GM18499 (cell line): ENCODE measurements at regions not wholly inside any gene's neighbourhood (a gene's known extent, or its start where the extent isn't known, plus 50 kb on each side); places are given as distances from the start of the nearest gene placed in this dataset.
"Not testable (repeated sequence)": the region's sequence is repeated elsewhere in the genome, so short reads cannot be mapped to it uniquely, and the experiment has no call there.

Experiments used
- ATAC-seq: cut with Tn5 transposase; IDR thresholded peaks from one replicate; pipeline ENCODE4 v1.9.1; 2021; ENCODE audit warnings: moderate number of reproducible peaks; ENCODE audit not compliant: insufficient read depth, unreplicated experiment

DNA sequence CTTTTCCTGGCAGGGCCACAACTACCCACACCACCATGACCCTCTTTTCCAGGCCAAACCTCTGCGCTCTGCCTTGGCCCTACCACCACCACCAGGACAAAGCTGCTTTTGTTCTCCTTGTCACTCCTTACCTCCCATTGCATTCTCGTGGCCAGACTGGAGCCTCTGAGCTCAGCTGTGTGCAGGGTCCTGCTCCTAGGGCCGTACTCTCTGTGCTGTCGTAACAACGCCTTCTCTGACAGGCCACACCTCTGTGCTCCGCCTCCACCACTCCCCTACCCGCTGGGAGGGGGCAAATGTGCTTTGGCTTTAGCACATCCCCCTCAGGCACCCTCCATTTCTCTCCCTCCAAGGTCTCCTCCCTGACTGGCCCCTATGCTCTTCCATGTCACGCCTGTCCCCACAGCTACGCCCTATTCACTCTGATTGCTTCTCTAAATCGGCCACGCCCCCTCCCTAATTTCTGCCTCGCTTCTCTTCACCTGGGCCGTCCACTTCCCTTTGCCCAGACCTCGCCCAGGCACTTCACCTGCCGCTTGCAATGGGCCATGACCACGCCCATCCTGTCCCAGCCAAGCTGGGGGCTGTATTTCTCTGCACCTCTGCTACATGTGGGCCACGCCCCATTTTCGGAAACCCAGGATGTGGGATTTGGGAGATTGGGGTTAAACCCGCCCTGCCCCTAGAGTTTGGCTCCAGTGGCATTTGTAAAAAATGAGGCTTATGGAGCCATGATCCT lies 472.3 kb downstream of the KLF12 start:
- ATAC-seq, result no peak

DNA sequence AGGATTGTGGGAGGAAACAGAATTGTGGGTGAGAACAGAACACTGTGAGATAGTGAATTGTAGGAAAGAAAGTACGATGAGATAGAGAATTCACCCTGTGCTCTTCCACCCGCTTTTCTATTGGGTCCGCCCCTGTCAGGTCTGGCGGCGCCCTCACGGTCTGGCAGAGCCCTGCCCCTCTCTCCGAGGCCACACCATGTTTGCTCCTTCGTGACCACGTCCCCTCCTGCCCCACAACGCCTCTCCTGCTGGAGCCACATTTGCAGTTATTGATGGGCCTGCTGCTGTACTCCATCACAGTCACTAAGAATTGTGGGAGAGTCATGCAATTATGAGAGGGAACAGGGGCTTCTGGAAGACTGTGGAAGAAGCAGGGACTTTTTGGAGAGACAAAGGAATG lies 473.1 kb downstream of the KLF12 start:
- ATAC-seq, result no peak

DNA sequence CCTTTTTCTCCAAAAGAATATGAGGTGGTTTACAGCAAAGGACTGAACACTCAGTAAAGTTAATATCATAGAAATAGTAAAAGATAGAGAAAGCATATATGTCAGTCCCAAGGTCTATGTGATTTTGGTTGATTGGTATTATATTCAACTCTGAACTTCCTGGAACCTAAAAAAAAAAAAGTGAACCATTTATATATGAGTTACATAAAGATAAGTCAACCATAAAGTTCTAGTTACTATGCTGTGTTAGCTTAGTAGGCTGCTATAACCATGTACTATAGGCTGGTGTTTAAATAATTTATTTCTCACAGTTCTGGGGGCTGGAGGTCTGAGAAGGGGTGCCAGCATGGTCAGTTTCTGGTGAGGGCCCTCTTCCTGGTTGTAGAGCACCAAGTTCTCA lies 475.6 kb downstream of the KLF12 start:
- no peak for ATAC-seq

DNA sequence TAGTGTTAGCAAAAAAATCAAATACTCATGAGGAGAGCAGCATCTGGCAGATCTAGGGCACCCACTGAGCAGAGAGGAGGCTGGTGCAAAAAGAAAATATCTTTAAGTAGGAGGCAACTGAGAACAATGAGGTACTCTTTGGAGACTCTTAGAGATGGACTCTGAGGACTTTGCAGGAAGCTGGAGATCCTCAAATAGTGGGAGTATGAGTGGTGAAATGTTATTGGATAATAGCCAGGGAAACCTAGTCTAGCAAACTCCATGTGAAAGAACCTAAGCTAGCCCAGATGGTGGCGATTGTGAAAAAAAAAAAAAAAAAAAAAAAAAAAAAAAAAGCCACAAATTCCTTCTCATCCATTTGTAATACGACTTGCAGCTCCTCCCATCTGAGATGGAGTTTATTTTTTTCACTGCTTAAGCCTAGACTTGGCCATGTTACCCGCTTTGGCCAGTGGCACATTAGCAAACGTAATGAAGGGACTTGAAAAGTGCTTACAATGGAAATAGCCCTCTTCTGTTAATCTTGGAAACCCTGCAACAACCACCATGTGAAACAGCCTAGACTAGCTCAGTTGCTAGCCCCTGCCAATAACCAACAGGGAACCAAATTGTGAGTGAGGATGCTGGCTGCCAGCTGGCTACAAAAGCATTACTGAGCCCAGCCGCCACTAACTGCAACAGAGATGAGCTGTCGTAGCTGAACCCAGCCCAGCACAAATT lies 476.2 kb downstream of the KLF12 start:
- no peak for ATAC-seq

DNA sequence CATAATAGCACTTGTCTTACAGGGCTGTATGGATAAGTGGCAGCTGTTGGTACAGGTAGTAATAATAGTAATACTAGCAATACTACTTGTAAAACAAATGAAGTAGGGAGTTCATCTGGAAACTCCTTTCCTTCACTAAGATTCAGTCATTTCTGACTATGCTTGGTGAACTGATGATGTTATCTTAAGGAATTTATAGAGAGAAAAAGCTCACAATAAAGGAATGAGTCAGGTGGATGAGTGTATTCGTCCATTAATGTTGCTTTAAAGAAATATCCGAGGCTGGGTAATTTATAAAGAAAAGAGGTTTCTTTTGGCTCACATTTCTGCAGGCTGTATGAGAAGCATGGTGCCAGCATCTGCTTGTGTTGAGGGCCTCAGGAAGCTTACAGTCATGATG lies 477.3 kb downstream of the KLF12 start:
- no peak for ATAC-seq

DNA sequence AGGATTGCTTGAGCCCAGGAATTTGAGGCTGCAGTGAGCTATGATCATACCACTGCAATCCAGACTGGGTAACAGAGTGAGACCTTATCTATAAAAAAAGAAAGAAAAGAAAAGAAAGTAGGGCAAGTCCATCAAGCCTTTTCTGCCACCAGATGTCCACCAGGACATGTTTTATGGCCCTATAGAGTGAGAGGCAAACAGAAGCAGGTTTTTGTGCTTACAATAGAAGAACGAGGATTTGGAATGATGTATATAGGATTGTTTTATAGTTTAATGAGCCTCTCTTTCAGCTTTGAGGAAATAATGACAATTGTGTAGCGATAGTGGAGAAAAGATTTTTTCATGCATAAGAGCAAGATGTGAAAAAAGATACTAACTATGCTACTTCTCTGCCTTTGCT lies 480.5 kb downstream of the KLF12 start:
- no peak for ATAC-seq

DNA sequence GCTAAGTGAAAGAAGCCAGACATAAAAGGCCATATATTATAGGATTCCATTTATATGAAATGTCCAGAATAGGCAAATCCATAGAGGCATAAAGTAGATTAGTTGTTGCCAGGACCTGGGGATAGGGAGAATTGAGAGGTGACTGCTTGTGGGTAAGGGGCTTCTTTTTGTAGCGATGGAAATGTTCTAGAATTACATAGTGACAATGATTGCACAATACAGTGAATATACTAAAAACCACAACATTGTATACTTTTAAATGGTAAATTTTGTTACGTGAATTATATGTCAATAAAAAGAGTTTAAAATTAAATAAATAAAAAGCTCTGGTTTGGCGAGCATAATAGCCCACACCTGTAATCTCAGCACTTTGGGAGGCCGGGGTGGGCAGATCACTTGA lies 486.8 kb downstream of the KLF12 start:
- no peak for ATAC-seq

DNA sequence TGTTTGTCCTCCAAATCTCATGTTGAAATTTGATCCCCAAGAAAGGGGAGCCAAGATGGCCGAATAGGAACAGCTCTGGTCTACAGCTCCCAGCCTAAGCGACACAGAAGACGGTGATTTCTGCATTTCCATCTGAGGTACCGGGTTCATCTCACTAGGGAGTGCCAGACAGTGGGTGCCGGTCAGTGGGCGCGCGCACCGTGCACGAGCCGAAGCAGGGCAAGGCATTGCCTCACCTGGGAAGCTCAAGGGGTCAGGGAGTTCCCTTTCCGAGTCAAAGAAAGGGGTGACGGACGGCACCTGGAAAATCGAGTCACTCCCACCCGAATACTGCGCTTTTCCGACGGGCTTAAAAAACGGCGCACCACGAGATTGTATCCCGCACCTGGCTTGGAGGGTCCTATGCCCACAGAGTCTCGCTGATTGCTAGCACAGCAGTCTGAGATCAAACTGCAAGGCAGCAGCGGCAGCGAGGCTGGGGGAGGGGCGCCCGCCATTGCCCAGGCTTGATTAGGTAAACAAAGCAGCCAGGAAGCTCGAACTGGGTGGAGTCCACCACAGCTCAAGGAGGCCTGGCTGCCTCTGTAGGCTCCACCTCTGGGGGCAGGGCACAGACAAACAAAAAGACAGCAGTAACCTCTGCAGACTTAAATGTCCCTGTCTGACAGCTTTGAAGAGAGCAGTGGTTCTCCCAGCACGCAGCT lies 493.6 kb downstream of the KLF12 start:
- not testable (repeated sequence) for ATAC-seq

DNA sequence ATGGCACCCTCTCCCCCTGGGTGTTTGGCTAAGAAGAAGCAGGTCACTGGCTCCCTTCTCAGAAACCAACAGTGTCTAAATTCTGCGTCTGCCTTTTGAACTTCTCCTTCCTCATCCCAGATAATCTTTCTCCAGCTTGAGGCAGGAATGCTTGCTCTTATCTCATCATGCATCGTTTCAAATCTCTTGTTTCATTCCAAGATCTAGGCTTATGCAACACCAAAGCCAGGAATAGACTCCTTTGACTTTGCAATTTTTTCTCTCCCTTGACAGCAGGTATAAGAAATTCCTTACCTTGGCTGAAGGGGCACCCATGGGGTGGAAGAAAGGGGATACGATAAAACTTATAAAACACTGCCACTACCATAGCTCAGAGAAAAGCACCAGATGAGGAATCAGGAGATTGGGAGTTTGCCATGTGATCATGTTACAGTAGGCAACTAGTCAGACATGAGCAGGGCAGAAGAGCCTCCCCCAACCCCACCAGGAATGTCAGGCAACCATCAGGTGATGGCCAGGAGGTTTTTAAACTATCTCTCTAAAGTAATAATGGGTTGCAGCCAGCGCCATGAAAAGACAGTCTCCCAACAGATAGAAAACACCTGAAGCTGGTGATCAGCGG lies 498.9 kb downstream of the KLF12 start:
- no peak for ATAC-seq

DNA sequence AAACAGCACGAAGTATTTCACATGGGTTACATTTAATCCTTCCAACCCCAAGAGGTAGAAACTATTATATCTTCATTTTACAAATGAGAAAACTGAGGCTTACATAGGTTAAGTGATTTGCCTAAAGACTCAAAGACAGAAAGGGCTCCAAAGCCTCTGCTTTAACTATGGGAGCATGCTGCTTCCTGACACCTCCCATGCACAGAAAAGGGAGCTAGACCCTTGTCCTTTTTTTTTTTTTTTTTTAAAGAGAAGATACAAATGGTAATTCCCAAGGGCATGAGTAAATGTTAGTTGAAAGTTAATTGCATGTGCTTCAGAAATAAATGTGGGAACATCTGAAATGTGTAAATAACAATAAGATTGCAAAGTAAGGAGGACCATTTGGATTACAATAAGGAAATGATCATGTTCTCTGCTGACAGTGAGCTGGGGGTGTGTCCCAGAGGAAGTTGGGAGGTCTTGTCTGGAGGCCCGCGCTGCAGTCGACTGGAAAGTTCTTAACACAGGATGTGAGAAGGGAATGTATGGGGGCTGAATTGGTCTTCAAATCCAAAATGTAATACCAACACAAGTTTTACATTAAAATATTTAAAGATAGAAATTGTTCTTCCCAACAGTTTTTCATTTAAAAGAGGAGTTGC lies 500.3 kb downstream of the KLF12 start:
- no peak for ATAC-seq

DNA sequence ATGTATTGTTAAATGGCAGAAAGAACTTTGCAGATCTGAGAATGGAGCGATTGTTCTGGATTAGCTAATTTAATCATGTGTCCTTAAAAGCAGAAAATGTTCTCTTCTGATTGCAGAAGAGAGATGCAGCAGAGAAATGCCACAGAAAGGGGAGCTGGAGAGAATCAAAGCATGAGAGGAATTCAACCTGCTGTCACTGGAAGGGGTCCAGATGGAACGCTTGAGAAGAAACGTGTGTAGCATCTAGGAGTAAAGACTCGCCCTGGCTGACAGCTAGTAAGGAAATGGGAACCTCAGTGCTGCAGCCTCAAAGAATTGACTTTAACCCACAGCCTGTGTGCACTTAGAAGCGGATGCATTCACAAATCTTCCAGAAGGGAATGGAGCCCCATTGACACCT lies 502.8 kb downstream of the KLF12 start:
- no peak for ATAC-seq

DNA sequence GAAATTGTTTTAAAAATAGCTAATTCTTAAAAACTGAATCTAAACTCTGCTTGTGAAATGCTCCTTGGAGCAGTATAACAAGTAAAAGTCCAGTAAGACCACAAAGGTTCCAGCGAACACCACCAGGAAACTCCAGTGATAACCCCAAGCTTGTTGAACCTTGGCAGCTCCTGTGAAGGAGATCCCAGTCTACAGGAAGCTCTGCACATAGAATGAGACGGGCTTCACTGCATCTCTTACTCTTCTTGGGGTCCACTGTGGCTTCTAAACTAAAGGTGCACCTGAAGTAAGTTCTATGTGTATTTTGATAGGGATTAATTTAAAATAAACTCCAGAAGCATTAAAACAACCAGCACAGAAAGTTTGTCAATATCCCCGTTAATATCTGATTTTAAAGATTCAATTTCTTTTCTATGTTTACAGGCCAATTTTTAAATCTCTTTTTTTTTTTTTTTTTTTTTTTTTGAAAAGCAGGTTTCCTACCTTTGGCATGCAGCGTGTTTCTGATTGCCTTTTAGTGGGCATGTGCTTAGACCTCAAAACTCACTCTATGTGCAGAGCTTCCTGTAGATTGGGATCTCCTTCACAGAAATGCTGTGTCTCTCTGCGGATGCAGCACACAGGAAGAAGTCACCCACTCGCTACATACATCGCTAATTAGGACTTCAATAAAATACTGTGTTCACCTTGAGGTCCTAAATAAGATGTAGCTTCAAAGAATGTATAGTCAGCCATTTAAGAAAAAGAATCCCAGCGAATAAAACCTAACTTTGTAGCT lies 508.5 kb downstream of the KLF12 start:
- ATAC-seq, result no peak

DNA sequence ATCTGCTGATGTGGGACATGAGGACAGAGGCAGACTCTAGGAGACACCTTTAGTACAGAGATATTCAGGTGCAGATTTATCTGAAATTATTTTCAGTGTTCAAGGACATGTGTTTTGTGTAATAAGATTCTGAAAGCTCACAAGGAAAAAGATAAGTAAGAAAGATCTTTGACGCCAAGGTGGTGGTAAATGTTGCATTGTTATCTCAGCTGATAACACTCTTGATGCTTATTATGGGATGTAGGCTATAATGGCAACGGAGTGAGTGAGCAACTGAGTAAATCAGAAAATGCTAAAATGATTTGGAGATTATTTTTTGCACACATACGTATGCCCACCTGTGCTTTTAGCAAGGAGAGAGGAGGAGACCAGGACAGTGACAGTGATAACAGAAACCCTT lies 510.9 kb downstream of the KLF12 start:
- no peak for ATAC-seq

DNA sequence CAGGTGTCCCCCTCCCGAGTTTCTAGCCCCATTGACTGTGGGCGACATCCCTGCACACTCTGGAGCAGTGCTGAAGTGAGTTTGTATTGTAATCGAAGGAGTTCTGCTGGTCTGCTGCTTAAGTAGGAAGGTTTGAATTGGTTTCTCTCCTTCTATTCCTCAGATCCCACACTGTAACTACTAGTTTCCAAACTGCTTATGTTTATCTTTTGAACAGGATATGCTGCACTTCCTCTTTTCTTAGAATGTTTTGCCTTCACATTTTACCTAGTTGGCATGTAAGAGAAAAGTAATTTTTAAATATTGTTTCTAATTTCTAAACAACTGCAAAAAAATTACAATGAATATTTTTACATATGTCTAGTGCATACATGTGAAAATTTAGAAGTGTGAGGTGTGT lies 511.8 kb downstream of the KLF12 start:
- no peak for ATAC-seq

DNA sequence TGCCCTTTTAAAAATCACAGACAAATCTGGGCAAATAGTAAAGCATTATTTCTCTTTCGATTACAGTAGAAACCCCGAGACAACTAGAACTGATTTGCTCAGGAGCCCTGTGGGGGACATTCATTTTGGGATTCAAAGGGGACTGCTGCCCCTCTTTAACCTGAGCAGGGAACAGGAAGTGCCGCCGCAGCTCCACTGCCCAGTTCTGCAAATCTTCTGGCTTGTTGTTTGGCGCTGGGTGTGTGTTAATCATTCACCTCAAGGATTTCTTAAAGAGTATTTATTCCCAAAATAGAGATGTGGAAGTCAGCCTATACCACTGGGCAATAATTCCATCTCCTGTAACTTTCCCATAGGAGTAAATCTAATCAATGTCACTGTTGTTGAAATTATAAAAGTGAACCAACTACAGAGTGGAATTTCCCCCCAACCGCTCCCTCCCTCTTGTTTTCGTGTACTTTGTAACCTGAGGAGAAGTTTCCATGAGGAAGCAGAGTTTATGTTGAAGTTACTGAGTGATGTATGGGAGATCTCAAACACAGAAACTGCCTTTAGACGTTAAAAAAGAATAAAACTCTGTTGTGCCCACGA lies 515.8 kb downstream of the KLF12 start:
- ATAC-seq, result no peak

DNA sequence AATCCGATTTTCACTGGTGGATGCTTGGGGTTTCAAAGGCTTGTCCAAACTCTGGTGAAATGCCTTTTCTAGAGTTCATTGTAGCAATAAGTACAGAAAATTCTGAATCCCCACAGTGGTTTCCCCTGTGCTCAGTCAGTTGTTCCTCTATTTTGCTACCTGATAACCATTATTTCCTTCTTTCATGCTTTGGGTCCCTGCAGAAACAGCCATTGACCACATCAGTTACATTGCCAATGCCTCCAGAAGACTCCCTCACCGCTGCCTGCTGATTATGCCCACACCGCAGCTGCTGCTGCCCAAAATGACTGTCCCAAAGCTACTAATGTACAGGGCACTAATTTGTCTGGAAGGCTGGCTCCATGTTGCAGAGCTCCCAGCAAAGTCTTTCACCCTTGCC lies 517.3 kb downstream of the KLF12 start:
- ATAC-seq, result no peak

DNA sequence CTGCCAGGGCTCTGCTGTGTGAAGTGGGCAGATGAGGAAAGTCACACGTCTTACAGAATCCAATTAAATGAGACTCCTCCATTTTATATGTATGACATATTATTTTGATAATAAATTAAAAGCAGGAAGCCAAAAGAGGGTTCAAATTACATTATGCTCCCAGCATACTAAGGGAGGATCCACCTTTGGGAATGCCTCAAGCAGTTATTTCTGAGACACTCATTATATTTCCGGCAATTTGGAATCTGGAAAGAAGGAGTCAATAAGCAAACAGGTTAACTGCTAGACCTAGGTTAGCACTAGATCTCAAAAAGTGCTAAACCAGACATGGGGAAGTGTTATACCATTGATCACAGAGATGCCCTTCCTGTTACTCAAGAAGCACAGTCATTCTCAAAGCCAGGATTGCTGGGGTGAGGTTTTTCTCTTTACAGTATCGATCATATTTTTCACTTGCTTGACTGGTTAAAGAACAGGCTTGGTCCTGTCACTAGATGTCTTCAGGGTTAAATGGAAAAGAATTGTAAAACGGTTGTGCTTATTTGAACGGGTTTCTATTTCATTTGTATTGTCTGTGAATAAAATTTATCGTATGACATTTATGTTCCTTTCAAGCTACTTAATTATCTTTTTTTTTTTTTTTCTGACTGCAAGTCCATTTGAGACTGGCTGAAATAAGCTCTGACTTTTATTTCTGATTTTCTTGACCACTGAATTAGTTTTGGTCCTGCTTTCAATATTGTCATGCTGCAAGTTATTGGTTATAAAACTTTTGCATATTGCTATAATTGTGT lies 523.2 kb downstream of the KLF12 start:
- ATAC-seq, result no peak

DNA sequence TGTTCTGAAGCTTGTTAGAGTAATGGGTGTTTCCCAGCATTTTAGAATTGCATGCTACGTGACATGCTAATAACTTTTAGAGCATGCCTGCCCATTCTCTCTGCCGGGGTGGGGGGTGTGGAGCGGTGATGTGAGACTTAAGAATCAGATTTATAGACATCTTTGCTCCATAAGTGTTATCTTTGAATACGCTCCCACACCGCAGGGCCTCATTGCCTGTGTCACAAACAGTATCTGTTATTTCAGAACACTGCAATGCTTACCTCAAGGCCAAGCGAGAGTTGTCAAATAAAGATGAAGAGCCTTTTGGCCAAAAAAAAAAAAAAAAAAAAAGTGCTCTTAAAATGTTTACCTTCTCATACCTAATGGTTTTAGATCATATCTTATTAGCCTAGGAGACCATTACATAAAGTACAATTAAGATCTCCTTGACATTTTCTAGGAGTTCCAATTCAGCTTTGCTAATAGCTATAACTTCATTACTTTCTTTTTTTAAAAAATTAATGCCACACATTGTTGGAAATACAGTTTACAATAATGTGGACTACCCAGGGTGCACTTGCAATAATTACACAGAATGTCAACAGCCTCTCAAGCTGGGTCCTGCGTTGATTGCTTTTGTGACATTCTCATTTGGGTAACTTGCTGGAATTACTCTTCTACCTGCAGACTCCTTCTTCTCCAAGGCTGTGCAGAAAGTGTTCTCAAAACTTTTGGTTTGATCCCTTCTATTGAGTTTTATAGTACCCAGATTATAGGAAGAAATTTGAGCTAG lies 525.3 kb downstream of the KLF12 start:
- no peak for ATAC-seq
